H9 (cell line): ENCODE measurements at regions not wholly inside any gene's neighbourhood (a gene's known extent, or its start where the extent isn't known, plus 50 kb on each side); places are given as distances from the start of the nearest gene placed in this dataset.

Experiments
- DNase-seq: peaks from one replicate; pipeline ENCODE4 v3.0.0-alpha.2; 2017
- H2AFZ ChIP-seq: one replicate; pipeline ENCODE4 v1.6.1; 2013; ENCODE audit warnings: mild to moderate bottlenecking, low read length, control low read depth, moderate library complexity
- H2AK5ac ChIP-seq: 2 replicates; pipeline ENCODE4 v1.6.1; 2013; ENCODE audit warnings: low read length, control low read depth, mixed read lengths; ENCODE audit not compliant: insufficient read length
- H2BK120ac ChIP-seq: one replicate; pipeline ENCODE4 v1.6.1; 2013; ENCODE audit warnings: low read depth, mild to moderate bottlenecking, low read length, control low read depth, inconsistent platforms; ENCODE audit not compliant: poor library complexity, severe bottlenecking
- H2BK12ac ChIP-seq: 2 replicates; pipeline ENCODE4 v1.6.1; 2013; ENCODE audit warnings: low read length, control low read depth, mixed read lengths, low read depth; ENCODE audit not compliant: insufficient read length
- H2BK15ac ChIP-seq: 2 replicates; pipeline ENCODE4 v1.6.1; 2013; ENCODE audit warnings: low read depth, low read length, control low read depth
- H2BK20ac ChIP-seq: one replicate; pipeline ENCODE4 v1.6.1; 2013; ENCODE audit warnings: low read depth, mild to moderate bottlenecking, low read length, control low read depth, inconsistent platforms; ENCODE audit not compliant: poor library complexity, severe bottlenecking
- H2BK5ac ChIP-seq: 2 replicates; pipeline ENCODE4 v1.6.1; 2013; ENCODE audit warnings: low read length, control low read depth, mixed read lengths; ENCODE audit not compliant: insufficient read length
- H3K14ac ChIP-seq: 2 replicates; pipeline ENCODE4 v1.6.1; 2013; ENCODE audit warnings: low read length, control low read depth; ENCODE audit not compliant: insufficient read depth
- H3K18ac ChIP-seq: 2 replicates; pipeline ENCODE4 v1.6.1; 2013; ENCODE audit warnings: low read depth, mild to moderate bottlenecking, mixed read lengths, low read length, control low read depth; ENCODE audit not compliant: insufficient read length
- H3K23ac ChIP-seq: 2 replicates; pipeline ENCODE4 v1.6.1; 2013; ENCODE audit warnings: low read length, control low read depth, mixed read lengths, low read depth; ENCODE audit not compliant: insufficient read length
- H3K23me2 ChIP-seq: 2 replicates; pipeline ENCODE4 v1.6.1; 2013; ENCODE audit warnings: low read depth, mild to moderate bottlenecking, mixed read lengths, low read length, control low read depth; ENCODE audit not compliant: insufficient read length, poor library complexity, severe bottlenecking
- H3K27ac ChIP-seq: 2 replicates; pipeline ENCODE4 v1.5.1; 2013; ENCODE audit warnings: low read length, control low read depth, mixed read lengths, low read depth; ENCODE audit not compliant: insufficient read length
- H3K27me3 ChIP-seq: 2 replicates; pipeline ENCODE4 v1.6.1; 2013; ENCODE audit warnings: low read length, control low read depth, inconsistent platforms; ENCODE audit not compliant: insufficient read depth
- H3K4ac ChIP-seq: 2 replicates; pipeline ENCODE4 v1.6.1; 2013; ENCODE audit warnings: low read depth, mild to moderate bottlenecking, control low read depth, inconsistent platforms, low read length, moderate library complexity
- H3K4me1 ChIP-seq: 2 replicates; pipeline ENCODE4 v1.6.1; 2013; ENCODE audit warnings: low read length, control low read depth, inconsistent platforms; ENCODE audit not compliant: insufficient read depth
- H3K4me2 ChIP-seq: 2 replicates; pipeline ENCODE4 v1.6.1; 2013; ENCODE audit warnings: low read length, control low read depth, mixed read lengths; ENCODE audit not compliant: insufficient read length, insufficient read depth
- H3K56ac ChIP-seq: 2 replicates; pipeline ENCODE4 v1.6.1; 2013; ENCODE audit warnings: low read depth, mild to moderate bottlenecking, mixed read lengths, low read length, control low read depth; ENCODE audit not compliant: insufficient read length
- H3K79me1 ChIP-seq: 2 replicates; pipeline ENCODE4 v1.6.1; 2013; ENCODE audit warnings: low read depth, mild to moderate bottlenecking, moderate library complexity, low read length, control low read depth, inconsistent platforms; ENCODE audit not compliant: insufficient read depth, poor library complexity, severe bottlenecking
- H3K79me2 ChIP-seq: 2 replicates; pipeline ENCODE4 v1.6.1; 2013; ENCODE audit warnings: low read length, control low read depth, inconsistent platforms; ENCODE audit not compliant: insufficient read depth
- H3K9ac ChIP-seq: 2 replicates; pipeline ENCODE4 v1.6.1; 2013; ENCODE audit warnings: low read length, control low read depth, mixed read lengths; ENCODE audit not compliant: insufficient read length; ENCODE audit errors: extremely low read depth
- H3K9me3 ChIP-seq: one replicate; pipeline ENCODE4 v1.6.1; 2013; ENCODE audit warnings: low read depth, low read length, inconsistent platforms; ENCODE audit not compliant: control insufficient read depth
- H3T11ph ChIP-seq: one replicate; pipeline ENCODE4 v1.6.1; 2013; ENCODE audit warnings: mild to moderate bottlenecking, low read length, control low read depth, inconsistent platforms
- H4K20me1 ChIP-seq: one replicate; pipeline ENCODE4 v1.6.1; 2013; ENCODE audit not compliant: control insufficient read depth, insufficient read length, insufficient read depth
- H4K5ac ChIP-seq: 2 replicates; pipeline ENCODE4 v1.6.1; 2013; ENCODE audit warnings: low read depth, mild to moderate bottlenecking, mixed read lengths, low read length, control low read depth; ENCODE audit not compliant: insufficient read length
- H4K8ac ChIP-seq: replicated peaks from 2 replicates; pipeline ENCODE4 v1.6.1; 2013; ENCODE audit warnings: low read length, control low read depth, mixed read lengths, low read depth; ENCODE audit not compliant: insufficient read length
- H4K91ac ChIP-seq: 2 replicates; pipeline ENCODE4 v1.6.1; 2013; ENCODE audit warnings: low read depth, mild to moderate bottlenecking, moderate library complexity, mixed read lengths, low read length, control low read depth; ENCODE audit not compliant: insufficient read length
- H3K27ac Mint-ChIP-seq, 3 experiments: 2 replicates in 2 of 3; 3 replicates in 1 of 3; pipeline ENCODE4 v1.8.0; 2020 to 2021; ENCODE audit warnings: mixed read lengths in 3 of 3, mild to moderate bottlenecking in 1 of 3, moderate library complexity in 1 of 3
- H3K27me3 Mint-ChIP-seq: 2 replicates; pipeline ENCODE4 v1.8.0; 2021; ENCODE audit warnings: low read depth, mild to moderate bottlenecking, moderate library complexity, mixed read lengths
- H3K36me3 Mint-ChIP-seq, 3 experiments: 2 replicates in 2 of 3; 3 replicates in 1 of 3; pipeline ENCODE4 v1.8.0; 2020 to 2021; ENCODE audit warnings: low read depth in 3 of 3, mixed read lengths in 3 of 3; ENCODE audit not compliant: insufficient read depth in 1 of 3
- H3K4me1 Mint-ChIP-seq, 2 experiments: 2 replicates each; pipeline ENCODE4 v1.8.0; 2020; ENCODE audit warnings: mixed read lengths in 2 of 2
- H3K4me3 Mint-ChIP-seq, 2 experiments: 2 replicates in 1 of 2; 3 replicates in 1 of 2; pipeline ENCODE4 v1.8.0; 2020 to 2021; ENCODE audit warnings: mild to moderate bottlenecking in 2 of 2, mixed read lengths in 2 of 2, moderate library complexity in 1 of 2
- H3K9me3 Mint-ChIP-seq, 2 experiments: 2 replicates in 1 of 2; 3 replicates in 1 of 2; pipeline ENCODE4 v1.8.0; 2020; ENCODE audit warnings: mild to moderate bottlenecking in 2 of 2, mixed read lengths in 2 of 2, moderate library complexity in 1 of 2
- CTCF ChIP-seq: fragments of 200-600 bp; sonication (generic); conservative IDR thresholded peaks from 3 replicates; pipeline ENCODE4 v1.8.0; 2021; ENCODE audit warnings: antibody characterized with exemption, mild to moderate bottlenecking

GRCh38 chr5:89330140-89330539 lies 447.2 kb upstream of the MEF2C start:
- TF ChIP-seq CTCF: no peak
- Histone ChIP-seq H3K4me2 (no peak overlapping the region), H4K5ac (no peak overlapping the region), H2BK20ac (no peak overlapping the region), H4K91ac (no peak overlapping the region), H3K79me1 (no peaks in the 10 kb centered on the region), H4K20me1 (no peaks in the 10 kb centered on the region), H3K79me2 (no peaks in the 10 kb centered on the region), H3K23ac (no peak overlapping the region), H3K4me1 (no peaks in the 10 kb centered on the region), H3K9me3 (no peaks in the 10 kb centered on the region), H3K9ac (no peak overlapping the region), H3K14ac (no peak overlapping the region), H3K56ac (no peak overlapping the region), H2BK5ac (no peak overlapping the region), H2BK15ac (no peak overlapping the region), H2BK120ac (no peak overlapping the region), H2BK12ac (no peak overlapping the region), H3K18ac (no peak overlapping the region), H3K27me3 (no peaks in the 10 kb centered on the region), H3K27ac (no peak overlapping the region), H3K4ac (no peak overlapping the region), H2AK5ac (no peak overlapping the region), H4K8ac (no peak overlapping the region), H2AFZ (no peak overlapping the region), H3T11ph (no peak overlapping the region), H3K23me2 (no peaks in the 10 kb centered on the region)
- no peaks in the 10 kb centered on the region for H3K27me3 Mint-ChIP-seq
- H3K36me3 Mint-ChIP-seq: peaks cover 0 to 1% (median 0%) of the 10 kb centered on the region in 3 experiments; a peak in 2 of 7 replicates
- DNase-seq: no peak
- H3K4me1 Mint-ChIP-seq: peaks cover under 1% of the 10 kb centered on the region in 2 experiments; a peak in 2 of 4 replicates
- no peak overlapping the region for H3K4me3 Mint-ChIP-seq
- H3K27ac Mint-ChIP-seq: no peak overlapping the region
- peaks cover 0 to 2% of the 10 kb centered on the region in 2 experiments; a peak in 1 of 5 replicates for H3K9me3 Mint-ChIP-seq
